ENCODE measurements at regions not wholly inside any gene's neighbourhood (a gene's known extent, or its start where the extent isn't known, plus 50 kb on each side); places are given as distances from the start of the nearest gene placed in this dataset.

- H3K4ac ChIP-seq (ENCODE audit: low read depth in 1 of 2, low read length in 2 of 2): no peak overlapping the region
- no peaks in the 10 kb centered on the region for H3K36me3 ChIP-seq (ENCODE audit: control insufficient read depth in 1 of 2, insufficient read depth in 2 of 2, low read depth in 1 of 2, low read length in 2 of 2)
- H3K9me3 ChIP-seq (ENCODE audit: control insufficient read depth, low read length): no peaks in the 10 kb centered on the region
- no peak overlapping the region for H2BK15ac ChIP-seq (ENCODE audit: low read depth, poor library complexity, severe bottlenecking)
- no peak for DNase-seq
- whole genome bisulfite sequencing: 48% methylated on average over 3 of the region's 3 CpGs
- H3K27me3 ChIP-seq (ENCODE audit: control insufficient read depth in 1 of 2, insufficient read depth in 1 of 2, low read length in 2 of 2): no peaks in the 10 kb centered on the region
- no peak overlapping the region for H2BK120ac ChIP-seq (ENCODE audit: low read depth, low read length)
- no peak overlapping the region for H4K8ac ChIP-seq (ENCODE audit: low read length)
- no peak overlapping the region for H3K4me2 ChIP-seq (ENCODE audit: low read length, poor library complexity, severe bottlenecking)
- no peak overlapping the region for H2AK5ac ChIP-seq (ENCODE audit: low read length, severe bottlenecking)
- no peak overlapping the region for H3K14ac ChIP-seq (ENCODE audit: low read length in 2 of 2)
- H3K18ac ChIP-seq (ENCODE audit: low read depth in 1 of 2, low read length in 2 of 2): no peak overlapping the region
- no peaks in the 10 kb centered on the region for H3K79me1 ChIP-seq (replicated peaks; ENCODE audit: low read length, poor library complexity, severe bottlenecking)
- no peak overlapping the region for H2BK12ac ChIP-seq (ENCODE audit: low read length in 2 of 2)
- no peak overlapping the region for H3K4me3 ChIP-seq (ENCODE audit: insufficient read depth in 1 of 2, low read depth in 1 of 2, low read length in 2 of 2)
- H2AFZ ChIP-seq (ENCODE audit: low read depth, low read length): no peak overlapping the region
- no peak overlapping the region for H3K27ac ChIP-seq (ENCODE audit: low read length, poor library complexity, severe bottlenecking)
- no peak overlapping the region for H2BK5ac ChIP-seq (ENCODE audit: low read depth, low read length, poor library complexity, severe bottlenecking)
- H3K23ac ChIP-seq (ENCODE audit: low read length in 2 of 2): no peak overlapping the region
- H3K4me1 ChIP-seq (ENCODE audit: control insufficient read depth, insufficient read depth, low read depth, low read length): peaks cover 4% of the 10 kb centered on the region
- H3K9ac ChIP-seq (ENCODE audit: low read length): no peak overlapping the region
- H4K91ac ChIP-seq (ENCODE audit: low read length): no peak overlapping the region
Observed at GRCh38 chr4:19194672-19195071, 1057.0 kb upstream of the SLIT2 start.

GRCh38 chr4:19193274-19193981, 1058.3 kb upstream of the SLIT2 start:
- no peak overlapping the region for H3K23ac ChIP-seq (ENCODE audit: low read length in 2 of 2)
- H2BK12ac ChIP-seq (ENCODE audit: low read length in 2 of 2): no peak overlapping the region
- no peak overlapping the region for H4K91ac ChIP-seq (ENCODE audit: low read length)
- H3K27ac ChIP-seq (ENCODE audit: low read length, poor library complexity, severe bottlenecking): no peak overlapping the region
- H3K9ac ChIP-seq (ENCODE audit: low read length): no peak overlapping the region
- no peaks in the 10 kb centered on the region for H3K79me1 ChIP-seq (replicated peaks; ENCODE audit: low read length, poor library complexity, severe bottlenecking)
- H3K4ac ChIP-seq (ENCODE audit: low read depth in 1 of 2, low read length in 2 of 2): no peak overlapping the region
- H2BK15ac ChIP-seq (ENCODE audit: low read depth, poor library complexity, severe bottlenecking): no peak overlapping the region
- no peak overlapping the region for H3K14ac ChIP-seq (ENCODE audit: low read length in 2 of 2)
- 89% methylated on average over 6 of the region's 9 CpGs for WGBS
- H4K8ac ChIP-seq (ENCODE audit: low read length): no peak overlapping the region
- H3K36me3 ChIP-seq (ENCODE audit: control insufficient read depth in 1 of 2, insufficient read depth in 2 of 2, low read depth in 1 of 2, low read length in 2 of 2): no peaks in the 10 kb centered on the region
- DNase-seq: no peak
- no peak overlapping the region for H2BK5ac ChIP-seq (ENCODE audit: low read depth, low read length, poor library complexity, severe bottlenecking)
- H2AFZ ChIP-seq (ENCODE audit: low read depth, low read length): no peak overlapping the region
- H2BK120ac ChIP-seq (ENCODE audit: low read depth, low read length): no peak overlapping the region
- H3K9me3 ChIP-seq (ENCODE audit: control insufficient read depth, low read length): no peaks in the 10 kb centered on the region
- H3K4me1 ChIP-seq (ENCODE audit: control insufficient read depth, insufficient read depth, low read depth, low read length): peaks cover 4% of the 10 kb centered on the region
- H3K4me3 ChIP-seq (ENCODE audit: insufficient read depth in 1 of 2, low read depth in 1 of 2, low read length in 2 of 2): no peak overlapping the region
- no peak overlapping the region for H3K4me2 ChIP-seq (ENCODE audit: low read length, poor library complexity, severe bottlenecking)
- no peak overlapping the region for H3K18ac ChIP-seq (ENCODE audit: low read depth in 1 of 2, low read length in 2 of 2)
- no peak overlapping the region for H2AK5ac ChIP-seq (ENCODE audit: low read length, severe bottlenecking)
- no peaks in the 10 kb centered on the region for H3K27me3 ChIP-seq (ENCODE audit: control insufficient read depth in 1 of 2, insufficient read depth in 1 of 2, low read length in 2 of 2)

DNA sequence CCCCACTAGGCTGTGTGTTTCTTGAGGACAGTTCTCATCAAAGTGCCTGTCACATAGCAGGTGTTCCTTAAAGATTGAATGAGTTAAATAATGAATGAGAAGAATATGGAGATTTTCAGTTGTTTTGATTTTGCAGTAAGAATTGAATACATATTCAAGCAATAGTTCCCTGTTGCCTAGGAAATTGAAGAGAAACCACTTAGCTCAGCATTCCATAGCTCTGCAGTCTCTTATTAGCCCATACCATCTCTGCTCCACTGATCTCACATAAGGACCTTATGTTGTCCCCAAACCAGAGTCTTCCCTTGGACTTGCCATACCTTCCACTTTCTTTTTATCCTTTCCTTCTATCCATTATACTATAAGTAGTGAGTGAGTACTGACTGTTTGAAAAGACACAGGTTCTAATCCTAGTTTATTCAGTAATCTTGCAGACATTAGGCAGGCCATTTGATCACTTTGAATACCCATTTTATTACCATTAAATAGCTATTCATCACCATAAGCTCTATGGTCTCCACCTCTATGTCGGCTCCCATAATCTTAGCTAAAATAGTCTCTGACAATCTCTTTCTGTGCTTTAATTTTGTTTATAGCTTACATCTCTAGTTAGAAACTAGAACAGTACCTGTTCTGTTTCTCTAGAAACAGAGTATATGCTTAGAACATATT, 1059.6 kb upstream of the SLIT2 start:
- H3K27me3 ChIP-seq (ENCODE audit: control insufficient read depth in 1 of 2, insufficient read depth in 1 of 2, low read length in 2 of 2): no peaks in the 10 kb centered on the region
- no peak for DNase-seq
- no peak overlapping the region for H3K9ac ChIP-seq (ENCODE audit: low read length)
- H3K14ac ChIP-seq (ENCODE audit: low read length in 2 of 2): no peak overlapping the region
- H2BK12ac ChIP-seq (ENCODE audit: low read length in 2 of 2): no peak overlapping the region
- no peak overlapping the region for H4K8ac ChIP-seq (ENCODE audit: low read length)
- H3K4me3 ChIP-seq (ENCODE audit: insufficient read depth in 1 of 2, low read depth in 1 of 2, low read length in 2 of 2): no peak overlapping the region
- H3K4me1 ChIP-seq (ENCODE audit: control insufficient read depth, insufficient read depth, low read depth, low read length): peaks cover 6% of the 10 kb centered on the region
- H2BK120ac ChIP-seq (ENCODE audit: low read depth, low read length): no peak overlapping the region
- H4K91ac ChIP-seq (ENCODE audit: low read length): no peak overlapping the region
- 20% methylated on average over 1 of the region's 1 CpG for WGBS
- H3K9me3 ChIP-seq (ENCODE audit: control insufficient read depth, low read length): no peaks in the 10 kb centered on the region
- no peaks in the 10 kb centered on the region for H3K79me1 ChIP-seq (replicated peaks; ENCODE audit: low read length, poor library complexity, severe bottlenecking)
- no peak overlapping the region for H2AK5ac ChIP-seq (ENCODE audit: low read length, severe bottlenecking)
- H3K27ac ChIP-seq (ENCODE audit: low read length, poor library complexity, severe bottlenecking): no peak overlapping the region
- no peaks in the 10 kb centered on the region for H3K36me3 ChIP-seq (ENCODE audit: control insufficient read depth in 1 of 2, insufficient read depth in 2 of 2, low read depth in 1 of 2, low read length in 2 of 2)
- no peak overlapping the region for H2AFZ ChIP-seq (ENCODE audit: low read depth, low read length)
- no peak overlapping the region for H2BK5ac ChIP-seq (ENCODE audit: low read depth, low read length, poor library complexity, severe bottlenecking)
- no peak overlapping the region for H3K4me2 ChIP-seq (ENCODE audit: low read length, poor library complexity, severe bottlenecking)
- H3K18ac ChIP-seq (ENCODE audit: low read depth in 1 of 2, low read length in 2 of 2): no peak overlapping the region
- no peak overlapping the region for H2BK15ac ChIP-seq (ENCODE audit: low read depth, poor library complexity, severe bottlenecking)
- no peak overlapping the region for H3K23ac ChIP-seq (ENCODE audit: low read length in 2 of 2)
- H3K4ac ChIP-seq (ENCODE audit: low read depth in 1 of 2, low read length in 2 of 2): no peak overlapping the region

- H3K27me3 ChIP-seq (ENCODE audit: control insufficient read depth in 1 of 2, insufficient read depth in 1 of 2, low read length in 2 of 2): no peaks in the 10 kb centered on the region
- no peak overlapping the region for H3K18ac ChIP-seq (ENCODE audit: low read depth in 1 of 2, low read length in 2 of 2)
- peak overlapping the region; percentile 31 for H2AK5ac ChIP-seq (ENCODE audit: low read length, severe bottlenecking)
- no peak for DNase-seq
- WGBS: no CpG with 5 or more reads among the region's 3 CpGs
- H2AFZ ChIP-seq (ENCODE audit: low read depth, low read length): no peak overlapping the region
- H3K23ac ChIP-seq (ENCODE audit: low read length in 2 of 2): no peak overlapping the region
- no peak overlapping the region for H2BK120ac ChIP-seq (ENCODE audit: low read depth, low read length)
- H3K4me1 ChIP-seq (ENCODE audit: control insufficient read depth, insufficient read depth, low read depth, low read length): peaks cover 1% of the 10 kb centered on the region
- H3K36me3 ChIP-seq (ENCODE audit: control insufficient read depth in 1 of 2, insufficient read depth in 2 of 2, low read depth in 1 of 2, low read length in 2 of 2): no peaks in the 10 kb centered on the region
- no peak overlapping the region for H3K14ac ChIP-seq (ENCODE audit: low read length in 2 of 2)
- H4K8ac ChIP-seq (ENCODE audit: low read length): no peak overlapping the region
- H3K9me3 ChIP-seq (ENCODE audit: control insufficient read depth, low read length): no peaks in the 10 kb centered on the region
- no peak overlapping the region for H3K4me2 ChIP-seq (ENCODE audit: low read length, poor library complexity, severe bottlenecking)
- H3K27ac ChIP-seq (ENCODE audit: low read length, poor library complexity, severe bottlenecking): no peak overlapping the region
- H3K9ac ChIP-seq (ENCODE audit: low read length): no peak overlapping the region
- H4K91ac ChIP-seq (ENCODE audit: low read length): no peak overlapping the region
- no peak overlapping the region for H3K4me3 ChIP-seq (ENCODE audit: insufficient read depth in 1 of 2, low read depth in 1 of 2, low read length in 2 of 2)
- no peak overlapping the region for H2BK15ac ChIP-seq (ENCODE audit: low read depth, poor library complexity, severe bottlenecking)
- no peak overlapping the region for H3K4ac ChIP-seq (ENCODE audit: low read depth in 1 of 2, low read length in 2 of 2)
- H3K79me1 ChIP-seq (replicated peaks; ENCODE audit: low read length, poor library complexity, severe bottlenecking): no peaks in the 10 kb centered on the region
- H2BK5ac ChIP-seq (ENCODE audit: low read depth, low read length, poor library complexity, severe bottlenecking): peak overlapping the region; percentile 62
- H2BK12ac ChIP-seq (ENCODE audit: low read length in 2 of 2): no peak overlapping the region
Observed at GRCh38 chr4:19187691-19188090, 1064.0 kb upstream of the SLIT2 start.

All from mesenchymal stem cell (in vitro differentiated cells and primary cell).